Skin epidermis (tissue), 12 donors: ENCODE measurements at regions not wholly inside any gene's neighbourhood (a gene's known extent, or its start where the extent isn't known, plus 50 kb on each side); places are given as distances from the start of the nearest gene placed in this dataset.
"Not testable (repeated sequence)": the region's sequence is repeated elsewhere in the genome, so short reads cannot be mapped to it uniquely, and the experiment has no call there.

Experiments used
- H3K27ac ChIP-seq, 21 experiments: fragments of 200-600 bp; sonication (generic) in 11 of 21; one replicate each; pipeline ENCODE4 v1.5.0; 2020; ENCODE audit warnings: mild to moderate bottlenecking in 3 of 21, inconsistent platforms in 2 of 21, moderate library complexity in 2 of 21
- H3K4me3 ChIP-seq, 7 experiments: fragments of 200-600 bp; sonication (generic) in 2 of 7; one replicate each; pipeline ENCODE4 v1.5.0; 2020; ENCODE audit warnings: inconsistent platforms in 2 of 7, mild to moderate bottlenecking in 2 of 7, moderate library complexity in 1 of 7

- H3K4me3 ChIP-seq, H3K27ac ChIP-seq: not testable (repeated sequence)
Measured at GRCh38 chr1:120241868-120242267, 65.5 kb upstream of the SEC22B start.

GRCh38 chr1:120240181-120240580 lies 63.9 kb upstream of the SEC22B start:
- not testable (repeated sequence) for H3K27ac ChIP-seq

GRCh38 chr1:120239351-120239750 lies 63.0 kb upstream of the SEC22B start:
- not testable (repeated sequence) for H3K4me3 ChIP-seq, H3K27ac ChIP-seq

More at GRCh38 chr1:120240181-120240580, 63.9 kb upstream of the SEC22B start:
- H3K4me3 ChIP-seq: not testable (repeated sequence)

- H3K4me3 ChIP-seq: not testable (repeated sequence)
Measured at GRCh38 chr1:120238867-120239266, 62.5 kb upstream of the SEC22B start.

GRCh38 chr1:120233661-120234018 lies 57.3 kb upstream of the SEC22B start:
- not testable (repeated sequence) for H3K4me3 ChIP-seq, H3K27ac ChIP-seq

More at GRCh38 chr1:120238867-120239266, 62.5 kb upstream of the SEC22B start:
- H3K27ac ChIP-seq: not testable (repeated sequence)

- peak overlapping the region in 2 of 7 experiments; percentile 8 to 17 for H3K4me3 ChIP-seq
- H3K27ac ChIP-seq: not testable (repeated sequence)
Measured at GRCh38 chr1:120232834-120233660, 56.7 kb upstream of the SEC22B start.

- H3K27ac ChIP-seq: not testable (repeated sequence)
Measured at GRCh38 chr1:120229835-120230234, 53.5 kb upstream of the SEC22B start.

More at GRCh38 chr1:120229835-120230234, 53.5 kb upstream of the SEC22B start:
- H3K4me3 ChIP-seq: not testable (repeated sequence)
